Muscle of back (tissue), 3 donors: ENCODE measurements at regions not wholly inside any gene's neighbourhood (a gene's known extent, or its start where the extent isn't known, plus 50 kb on each side); places are given as distances from the start of the nearest gene placed in this dataset.
"Not testable (repeated sequence)": the region's sequence is repeated elsewhere in the genome, so short reads cannot be mapped to it uniquely, and the experiment has no call there.

ENCODE experiments used
- DNase-seq, 3 donors: peaks; one replicate each; pipeline versions ENCODE4 v3.0.0 to v3.0.0-alpha.2; 2013

DNA sequence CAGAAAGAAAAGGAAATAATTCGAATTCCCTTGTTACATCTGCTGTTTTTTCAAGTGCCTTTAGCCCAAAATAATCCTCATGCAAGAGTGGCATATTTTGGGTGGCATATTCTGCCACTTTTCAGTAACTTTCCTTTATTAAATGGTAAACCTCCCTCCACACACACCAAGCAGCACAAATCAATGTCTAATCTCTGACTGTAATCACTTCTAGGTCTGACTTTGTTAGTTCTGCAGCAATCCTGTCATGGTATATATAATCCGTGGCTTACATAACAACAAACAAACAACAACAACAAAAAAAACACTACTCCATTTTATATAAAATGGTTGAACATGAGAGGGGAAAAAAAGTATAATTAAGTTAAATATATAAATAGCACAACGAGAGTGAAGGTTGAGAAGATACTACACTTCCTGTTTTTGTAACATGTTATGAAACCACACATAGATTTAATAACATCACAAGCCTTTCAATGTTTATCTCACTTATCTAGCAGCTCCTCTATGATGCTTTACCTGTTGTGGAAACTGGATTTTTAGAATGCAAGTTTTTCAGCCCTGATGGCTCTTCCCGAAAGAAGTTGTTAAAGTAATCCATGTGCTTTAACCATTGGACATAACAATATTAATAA is 715.4 kb downstream of the GRXCR1 start:
- no peak for DNase-seq

DNA sequence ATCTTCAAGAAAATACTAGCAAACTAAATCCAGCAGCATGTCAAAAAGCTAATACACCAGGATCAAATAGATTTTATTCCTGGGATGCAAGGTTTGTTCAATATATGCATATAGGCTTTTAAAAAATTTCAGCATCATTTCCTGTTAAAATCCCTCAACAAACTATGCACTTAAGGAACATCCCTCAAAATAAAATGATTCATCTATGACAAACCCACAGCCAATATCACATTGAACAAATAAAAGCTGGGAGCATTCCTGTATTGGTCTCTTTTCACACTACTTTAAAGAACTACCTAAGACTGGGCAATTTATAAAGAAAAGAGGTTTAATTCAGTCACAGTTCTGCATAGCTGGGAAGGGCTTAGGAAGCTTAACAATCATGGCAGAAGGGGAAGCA is 726.7 kb downstream of the GRXCR1 start:
- no peak for DNase-seq

- not testable (repeated sequence) for DNase-seq
These were observed 745.4 kb downstream of the GRXCR1 start for GRCh38 chr4:43637893-43638292.

DNA sequence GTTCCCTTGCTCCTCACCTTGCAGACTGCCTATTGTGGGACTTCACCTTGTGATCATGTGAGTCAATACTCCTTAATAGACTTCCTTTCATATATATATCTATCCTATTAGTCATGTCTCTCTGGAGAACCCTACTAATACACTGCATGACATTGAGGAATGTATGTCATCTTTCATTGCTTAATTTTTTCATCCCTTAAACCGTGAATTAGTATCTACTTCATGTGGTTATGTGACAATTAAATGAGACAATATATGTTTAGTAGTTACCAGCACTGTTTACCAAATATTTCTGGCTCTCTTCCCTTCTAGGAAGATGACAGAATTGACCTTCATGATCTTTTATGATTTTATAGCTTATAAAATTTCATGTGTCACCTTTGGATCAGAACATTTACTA is 759.5 kb downstream of the GRXCR1 start:
- no peak for DNase-seq

GRCh38 chr4:43659547-43659946 is 767.0 kb downstream of the GRXCR1 start:
- DNase-seq, result not testable (repeated sequence)

DNA sequence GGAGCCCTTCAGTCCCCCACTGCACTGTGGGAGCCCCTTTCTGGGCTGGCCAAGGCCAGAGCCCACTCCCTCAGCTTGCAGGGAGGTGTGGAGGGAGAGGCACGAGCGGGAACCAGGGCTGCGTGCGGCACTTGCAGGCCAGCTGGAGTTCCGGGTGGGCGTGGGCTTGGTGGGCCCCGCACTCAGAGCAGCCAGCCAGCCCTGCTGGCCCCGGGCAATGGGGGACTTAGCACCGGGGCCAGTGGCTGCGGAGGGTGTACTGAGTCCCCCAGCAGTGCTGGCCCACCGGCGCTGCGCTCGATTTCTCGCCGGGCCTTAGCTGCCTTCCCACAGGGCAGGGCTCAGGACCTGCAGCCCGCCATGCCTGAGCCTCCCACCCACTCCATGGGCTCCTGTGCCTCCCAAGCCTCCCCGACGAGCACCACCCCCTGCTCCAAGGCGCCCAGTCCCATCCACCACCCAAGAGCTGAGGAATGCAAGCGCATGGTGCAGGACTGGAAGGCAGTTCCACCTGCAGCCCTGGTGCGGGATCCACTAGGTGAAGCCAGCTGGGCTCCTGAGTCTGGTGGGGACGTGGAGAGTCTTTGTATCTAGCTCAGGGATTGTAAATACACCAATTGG is 776.2 kb downstream of the KCTD8 start:
- not testable (repeated sequence) for DNase-seq

DNA sequence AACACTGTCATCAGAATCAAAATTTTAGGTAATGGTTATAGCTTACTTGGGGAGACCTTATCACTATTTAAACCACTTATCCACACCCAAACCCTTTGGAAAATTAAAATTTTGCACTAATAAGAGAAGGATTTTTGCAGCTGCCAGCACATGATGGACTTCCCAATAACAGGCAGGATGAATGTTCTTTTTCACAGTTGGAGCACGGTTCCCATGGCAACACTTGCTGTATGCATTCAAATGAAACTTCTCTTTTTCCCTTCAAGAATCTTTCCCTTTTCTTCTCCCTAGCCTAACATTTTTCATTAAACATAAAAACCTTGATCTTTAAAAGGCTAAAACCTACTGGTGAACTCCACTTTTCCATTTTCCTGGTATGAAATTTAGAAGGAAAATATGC is 768.2 kb downstream of the KCTD8 start:
- no peak for DNase-seq

DNA sequence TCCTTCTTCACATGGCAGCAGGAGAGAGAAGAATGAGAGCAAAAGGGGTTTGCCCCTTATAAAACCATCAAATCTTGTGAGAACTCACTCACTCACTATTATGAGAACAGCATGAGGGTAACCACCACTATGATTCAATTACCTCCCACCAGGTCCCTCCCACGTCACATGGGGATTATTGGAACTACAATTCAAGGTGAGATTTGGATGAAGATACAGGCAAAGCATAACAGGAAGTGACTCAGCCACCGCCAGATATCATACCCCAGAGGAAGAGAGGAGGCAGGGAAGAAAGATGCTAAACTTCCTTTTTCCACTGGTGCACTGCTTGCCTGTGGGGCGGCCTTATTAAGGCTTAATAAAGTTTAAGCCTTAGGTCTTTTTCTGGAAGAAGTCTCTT is 766.1 kb downstream of the KCTD8 start:
- no peak for DNase-seq

- no peak for DNase-seq
These were observed 758.5 kb downstream of the KCTD8 start for GRCh38 chr4:43690116-43690515.

DNA sequence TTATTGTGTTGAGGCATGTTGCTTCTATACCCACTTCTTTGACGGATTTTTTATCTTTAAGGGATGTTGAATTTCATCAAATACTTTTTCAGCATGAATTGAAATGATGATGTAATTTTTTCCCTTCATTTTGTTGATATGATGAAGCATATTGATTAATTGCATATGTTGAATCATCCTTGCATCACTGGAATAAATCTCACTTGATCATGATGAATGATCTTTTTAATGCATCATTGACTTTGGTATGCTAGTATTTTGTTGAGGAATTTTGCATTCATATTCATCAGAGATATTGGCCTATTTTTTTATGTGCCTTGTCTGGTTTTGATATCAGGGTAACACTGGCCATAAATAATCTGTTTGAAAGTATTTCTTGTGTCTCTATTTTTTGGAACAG is 754.7 kb downstream of the KCTD8 start:
- DNase-seq, result no peak

DNA sequence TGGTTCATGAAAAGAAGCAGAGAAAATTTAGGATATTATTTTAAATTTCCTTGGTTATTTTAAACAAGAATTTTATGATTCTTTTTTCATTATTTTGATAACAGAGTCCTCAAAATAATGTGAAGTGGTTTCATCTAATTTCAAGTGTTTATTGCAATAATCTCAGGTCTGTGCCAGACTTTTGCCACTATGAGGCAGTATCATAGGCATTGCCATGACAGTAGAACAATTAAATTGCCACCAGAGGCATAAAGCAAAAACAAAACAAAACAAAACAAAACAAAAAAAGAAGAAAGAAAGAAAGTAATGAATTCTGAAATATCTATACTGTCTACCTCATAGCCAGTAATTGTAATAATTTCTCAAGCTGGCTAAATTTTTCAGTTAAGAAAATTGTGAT is 739.2 kb downstream of the KCTD8 start:
- no peak for DNase-seq

GRCh38 chr4:43716721-43717395 is 731.8 kb downstream of the KCTD8 start:
- DNase-seq, result no peak

DNA sequence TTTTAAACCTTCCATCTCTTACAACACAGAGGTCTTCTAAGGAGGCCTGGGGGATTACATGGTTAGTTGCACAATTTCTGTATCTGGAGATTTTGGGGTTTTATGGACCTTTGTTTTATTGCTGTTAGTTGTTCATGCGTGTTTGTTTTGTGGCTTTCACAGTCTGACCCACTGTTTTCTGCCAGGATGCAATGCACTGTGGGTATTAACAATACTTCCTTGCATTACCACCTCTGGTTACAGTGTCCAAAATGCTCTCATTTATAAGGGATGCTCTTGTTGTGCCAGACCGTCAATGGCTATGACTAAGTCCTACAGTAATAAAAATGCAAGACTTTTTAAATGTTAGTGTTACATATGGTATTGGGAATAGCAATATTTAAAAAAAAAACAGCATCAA is 730.2 kb downstream of the KCTD8 start:
- no peak for DNase-seq

DNA sequence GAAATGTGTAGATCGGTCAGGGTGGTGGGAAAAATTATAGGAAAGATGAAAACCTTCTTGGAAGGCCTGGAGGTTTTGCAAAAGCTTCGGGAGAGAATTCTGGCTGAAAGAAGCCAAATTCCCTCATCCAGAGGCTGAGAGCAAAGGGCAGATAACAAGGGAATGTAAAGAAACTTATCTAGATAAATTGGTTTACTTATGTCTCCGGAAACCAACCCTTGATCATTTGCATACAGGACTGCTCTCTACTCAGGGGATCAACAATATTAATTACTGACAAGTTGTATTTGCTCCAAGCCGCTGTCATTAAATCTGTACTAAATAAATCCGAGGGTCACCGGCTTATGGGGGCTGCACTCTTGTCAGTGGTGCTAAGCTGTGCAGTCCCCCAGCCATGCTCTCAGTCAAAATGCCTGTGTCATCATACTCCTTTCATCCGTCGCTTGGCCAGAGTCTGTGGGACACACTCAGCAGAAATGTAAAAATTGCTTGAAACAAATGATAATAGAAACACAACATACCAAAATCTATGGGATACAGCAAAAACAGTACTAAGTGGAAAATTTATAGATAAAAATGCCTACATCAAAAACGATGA is 715.7 kb downstream of the KCTD8 start:
- DNase-seq, result no peak

GRCh38 chr4:43742083-43742482 is 706.5 kb downstream of the KCTD8 start:
- no peak for DNase-seq

GRCh38 chr4:43754566-43754965 is 694.0 kb downstream of the KCTD8 start:
- no peak for DNase-seq

GRCh38 chr4:43757147-43757546 is 691.5 kb downstream of the KCTD8 start:
- DNase-seq, result no peak

DNA sequence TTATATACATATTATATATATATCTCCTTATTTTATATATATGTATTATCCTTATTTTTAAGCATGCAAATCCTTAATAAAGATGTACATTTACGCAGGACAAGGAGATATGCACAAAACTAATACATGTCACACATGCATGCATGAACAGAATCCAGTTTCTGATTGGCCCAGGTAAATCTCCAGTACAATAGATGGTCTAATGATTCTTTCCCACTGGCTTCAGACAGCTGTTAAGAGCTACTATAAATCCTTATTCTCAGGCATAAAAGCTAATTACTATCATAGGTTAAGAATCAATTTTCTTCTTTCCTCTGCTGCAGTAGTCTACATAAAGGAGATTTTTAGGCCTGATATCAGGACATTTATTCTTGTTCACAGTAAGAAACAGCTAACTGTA is 689.8 kb downstream of the KCTD8 start:
- DNase-seq, result no peak

DNA sequence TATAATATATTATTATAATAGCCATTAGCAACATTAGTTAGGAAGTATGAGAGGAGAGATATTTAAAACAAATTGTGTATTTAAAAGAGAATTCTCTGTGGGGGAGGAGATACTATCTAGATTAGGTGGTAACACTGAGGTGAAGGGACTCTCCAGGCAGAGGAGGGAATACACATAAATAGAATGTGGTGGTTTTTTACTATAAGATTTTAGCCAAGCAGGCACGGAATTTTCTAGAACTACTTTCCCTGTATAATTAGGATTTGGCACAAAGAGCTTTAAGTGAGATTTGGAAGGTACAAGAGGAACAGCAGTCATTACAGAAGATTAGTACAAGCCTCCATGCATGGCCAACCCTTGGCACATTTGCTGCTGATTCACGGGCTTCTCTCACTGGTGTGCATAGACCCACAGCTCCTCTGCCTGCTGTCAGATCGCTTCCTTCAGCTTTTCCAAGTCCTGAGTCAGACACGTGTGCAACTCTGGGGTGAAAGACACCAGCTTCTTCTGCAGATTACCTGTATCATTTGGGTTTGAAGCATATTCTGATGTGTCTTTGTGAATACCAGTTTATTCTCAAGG is 685.5 kb downstream of the KCTD8 start:
- DNase-seq, result no peak

GRCh38 chr4:43765514-43765913 is 683.1 kb downstream of the KCTD8 start:
- DNase-seq, result no peak

DNA sequence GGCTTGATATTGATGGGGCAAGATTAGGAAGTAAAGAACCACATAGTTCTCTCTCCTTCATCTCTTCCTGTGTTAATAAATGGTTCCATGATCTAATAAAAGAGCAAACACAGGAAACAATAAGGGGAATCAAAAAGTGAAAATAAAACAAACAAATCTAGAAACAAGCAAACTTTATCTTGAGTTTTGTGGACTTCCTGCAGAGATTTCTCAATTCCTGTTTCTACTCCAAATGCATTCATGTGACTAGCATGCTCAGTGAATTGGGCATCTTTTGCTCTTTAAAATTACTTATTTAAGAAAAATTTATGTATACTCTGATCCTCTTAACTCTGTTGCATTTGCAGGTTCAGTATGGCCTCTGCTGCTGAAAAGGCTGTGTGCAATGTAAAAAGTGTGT is 682.0 kb downstream of the KCTD8 start:
- no peak for DNase-seq

DNA sequence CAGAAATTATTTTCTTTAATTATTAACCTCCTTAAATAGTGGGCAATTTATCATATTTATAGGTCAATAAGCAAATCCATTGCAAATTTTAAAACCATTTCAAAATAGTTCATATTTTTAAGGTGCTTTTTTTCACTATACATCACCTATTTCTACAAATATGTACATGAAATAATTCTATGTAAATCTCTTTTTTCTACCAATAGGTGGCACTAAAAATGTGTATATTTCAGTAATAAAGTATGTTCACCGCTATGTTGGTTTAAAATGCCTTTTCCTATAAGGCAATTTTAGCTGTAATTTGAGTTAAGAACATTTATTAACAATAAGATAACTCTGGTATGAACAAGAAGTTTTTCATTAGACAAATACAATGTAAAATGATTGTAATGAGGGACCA is 672.2 kb downstream of the KCTD8 start:
- no peak for DNase-seq
